Gastrocnemius medialis (tissue), 4 donors: ENCODE measurements at regions not wholly inside any gene's neighbourhood (a gene's known extent, or its start where the extent isn't known, plus 50 kb on each side); places are given as distances from the start of the nearest gene placed in this dataset.
"Not testable (repeated sequence)": the region's sequence is repeated elsewhere in the genome, so short reads cannot be mapped to it uniquely, and the experiment has no call there.

ENCODE experiments used
- ATAC-seq, 2 donors: fragments of 150-250 bp; one replicate each; pipeline ENCODE4 v1.9.1; 2016
- DNase-seq, 2 donors: peaks; one replicate each; pipeline ENCODE4 v3.0.0-alpha.2; 2019
- H3K27ac ChIP-seq, 4 donors: fragments of 200-600 bp; sonication (generic); 1 replicate in 1 of 4; 2 replicates in 3 of 4; pipeline ENCODE4 v1.5.1; 2016 to 2018; ENCODE audit warnings: mild to moderate bottlenecking in 2 of 4, moderate library complexity in 1 of 4
- H3K27me3 ChIP-seq, 3 donors: fragments of 200-600 bp; sonication (generic) in 2 of 3; 1 replicate in 1 of 3; 2 replicates in 2 of 3; pipeline versions ENCODE4 v1.5.1 to v1.6.0; 2016 to 2019; ENCODE audit warnings: mild to moderate bottlenecking in 1 of 3, moderate library complexity in 1 of 3
- H3K36me3 ChIP-seq, 2 donors: fragments of 200-600 bp; sonication (generic) in 1 of 2; one replicate each; pipeline ENCODE4 v1.5.1; 2017 to 2018
- H3K4me1 ChIP-seq, 2 donors: fragments of 200-600 bp; sonication (generic) in 1 of 2; one replicate each; pipeline ENCODE4 v1.5.1; 2016 to 2017; ENCODE audit warnings: mild to moderate bottlenecking in 2 of 2
- H3K4me3 ChIP-seq, 4 donors: fragments of 200-600 bp; sonication (generic) in 3 of 4; 1 replicate in 1 of 4; 2 replicates in 3 of 4; pipeline ENCODE4 v1.5.1; 2016 to 2019; ENCODE audit warnings: mild to moderate bottlenecking in 2 of 4
- H3K9me3 ChIP-seq, 3 donors: fragments of 200-600 bp; sonication (generic) in 2 of 3; 1 replicate in 1 of 3; 2 replicates in 2 of 3; pipeline ENCODE4 v1.5.1; 2016 to 2019
- POLR2A ChIP-seq, 2 donors: fragments of 450-650 bp; IDR thresholded peaks; one replicate each; pipeline ENCODE4 v1.6.1; 2017; ENCODE audit warnings: antibody characterized with exemption in 2 of 2, mild to moderate bottlenecking in 2 of 2, moderate library complexity in 2 of 2
- in situ Hi-C, 4 donors: fragments of 200-750 bp; cut with MboI; loops; one replicate each; pipeline versions ENCODE4 v1.15.0 to v1.8.0; 2017; ENCODE audit warnings: low sequenced_read_pairs in 4 of 4
- intact Hi-C: fragments of 100-400 bp; cut with DNase I; formaldehyde crosslinking; loops from one replicate; pipeline ENCODE4 v1.15.1; 2023; ENCODE audit warnings: low total_unique reads
- TF ChIP-seq, protein P1 (sequence below), 5 experiments: fragments of 450-650 bp in 3 of 5; fragments of 200-600 bp in 2 of 5; sonication (generic) in 2 of 5; IDR thresholded peaks in 4 of 5; conservative IDR thresholded peaks in 1 of 5; 1 replicate in 4 of 5; 2 replicates in 1 of 5; pipeline ENCODE4 v1.5.1; 2016 to 2019; ENCODE audit warnings: antibody characterized with exemption in 5 of 5, mild to moderate bottlenecking in 3 of 5, moderate library complexity in 3 of 5

DNA sequence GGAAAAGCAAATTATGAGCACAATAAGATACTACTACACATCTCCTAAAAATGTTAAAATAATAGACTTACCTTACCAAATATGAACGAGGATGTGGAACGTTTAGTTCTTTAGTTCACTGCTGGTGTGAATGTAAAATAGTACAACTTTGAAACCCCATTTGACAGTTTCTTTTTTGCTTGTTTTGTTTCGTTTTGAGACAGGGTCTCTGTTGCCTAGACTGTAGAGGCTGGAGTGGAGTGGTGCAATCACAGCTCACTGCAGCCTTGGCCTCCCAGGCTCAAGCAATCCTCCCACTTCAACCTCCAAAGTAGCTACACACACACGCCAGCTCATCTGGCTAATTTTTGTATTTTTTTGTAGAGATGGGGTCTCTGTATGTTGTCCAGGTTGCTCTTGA is 136.4 kb upstream of the FAR2 start:
- no peak overlapping the region for H3K4me3 ChIP-seq
- no peak for DNase-seq
- no peaks in the 10 kb centered on the region for H3K4me1 ChIP-seq
- no peak for ATAC-seq
- H3K27me3 ChIP-seq, result no peaks in the 10 kb centered on the region
- H3K36me3 ChIP-seq, result no peaks in the 10 kb centered on the region
- H3K27ac ChIP-seq, result no peak overlapping the region
- TF ChIP-seq POLR2A (IDR thresholded peaks at IDR 0.05), result no peak
- TF ChIP-seq, protein P1, sequence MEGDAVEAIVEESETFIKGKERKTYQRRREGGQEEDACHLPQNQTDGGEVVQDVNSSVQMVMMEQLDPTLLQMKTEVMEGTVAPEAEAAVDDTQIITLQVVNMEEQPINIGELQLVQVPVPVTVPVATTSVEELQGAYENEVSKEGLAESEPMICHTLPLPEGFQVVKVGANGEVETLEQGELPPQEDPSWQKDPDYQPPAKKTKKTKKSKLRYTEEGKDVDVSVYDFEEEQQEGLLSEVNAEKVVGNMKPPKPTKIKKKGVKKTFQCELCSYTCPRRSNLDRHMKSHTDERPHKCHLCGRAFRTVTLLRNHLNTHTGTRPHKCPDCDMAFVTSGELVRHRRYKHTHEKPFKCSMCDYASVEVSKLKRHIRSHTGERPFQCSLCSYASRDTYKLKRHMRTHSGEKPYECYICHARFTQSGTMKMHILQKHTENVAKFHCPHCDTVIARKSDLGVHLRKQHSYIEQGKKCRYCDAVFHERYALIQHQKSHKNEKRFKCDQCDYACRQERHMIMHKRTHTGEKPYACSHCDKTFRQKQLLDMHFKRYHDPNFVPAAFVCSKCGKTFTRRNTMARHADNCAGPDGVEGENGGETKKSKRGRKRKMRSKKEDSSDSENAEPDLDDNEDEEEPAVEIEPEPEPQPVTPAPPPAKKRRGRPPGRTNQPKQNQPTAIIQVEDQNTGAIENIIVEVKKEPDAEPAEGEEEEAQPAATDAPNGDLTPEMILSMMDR (IDR thresholded peaks at IDR 0.05 in 4 of 5, conservative IDR thresholded peaks at IDR 0.05 in 1 of 5), result no peak
- intact Hi-C loops, result no loop called here
- no peaks in the 10 kb centered on the region for H3K9me3 ChIP-seq
- in situ Hi-C loops, result no loop called here

DNA sequence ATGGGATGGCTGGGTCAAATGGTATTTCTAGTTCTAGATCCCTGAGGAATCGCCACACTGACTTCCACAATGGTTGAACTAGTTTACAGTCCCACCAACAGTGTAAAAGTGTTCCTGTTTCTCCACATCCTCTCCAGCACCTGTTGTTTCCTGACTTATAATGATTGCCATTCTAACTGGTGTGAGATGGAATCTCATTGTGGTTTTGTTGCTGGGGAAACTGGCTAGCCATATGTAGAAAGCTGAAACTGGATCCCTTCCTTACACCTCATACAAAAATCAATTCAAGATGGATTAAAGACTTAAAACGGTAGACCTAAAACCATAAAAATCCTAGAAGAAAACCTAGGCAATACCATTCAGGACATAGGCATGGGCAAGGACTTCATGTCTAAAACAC is 131.5 kb upstream of the FAR2 start:
- intact Hi-C loops, in situ Hi-C loops, ATAC-seq, H3K4me1 ChIP-seq, H3K27ac ChIP-seq, H3K36me3 ChIP-seq, H3K9me3 ChIP-seq, H3K4me3 ChIP-seq, DNase-seq, H3K27me3 ChIP-seq: not testable (repeated sequence)

DNA sequence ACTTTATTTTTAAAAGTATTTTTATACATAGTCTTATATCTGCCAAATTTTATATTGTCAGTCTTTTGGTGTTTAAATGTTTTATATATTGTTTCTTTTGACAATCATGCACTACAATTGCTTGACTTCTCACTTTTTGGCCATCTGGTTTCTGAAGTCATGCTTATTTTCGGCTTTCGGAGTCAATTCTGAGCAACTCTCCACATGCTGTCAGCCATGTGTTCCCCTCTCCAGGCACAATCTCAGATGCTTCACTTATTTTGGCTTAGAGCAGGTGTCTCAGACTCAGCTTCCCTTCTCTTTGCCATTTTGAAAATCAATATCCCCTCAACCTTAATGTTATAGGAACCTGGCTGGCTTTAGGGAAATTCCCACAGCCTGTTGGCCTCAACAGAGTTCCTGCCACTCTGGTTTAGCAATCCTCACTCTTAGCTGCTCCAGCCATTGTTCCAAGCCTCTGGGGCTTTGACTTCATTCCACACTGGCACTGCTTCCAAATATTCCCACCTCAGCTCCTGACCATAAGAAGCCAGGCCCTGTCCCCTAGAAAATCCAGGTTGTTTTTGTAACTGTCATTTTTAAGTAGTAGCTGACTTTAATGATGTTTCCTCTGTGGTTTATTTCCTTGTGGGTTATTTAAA is 125.5 kb upstream of the FAR2 start:
- in situ Hi-C loops, result no loop called here
- no peak for TF ChIP-seq POLR2A (IDR thresholded peaks at IDR 0.05)
- TF ChIP-seq, protein P1 (IDR thresholded peaks at IDR 0.05 in 4 of 5, conservative IDR thresholded peaks at IDR 0.05 in 1 of 5), result no peak
- Histone ChIP-seq H3K9me3 (no peaks in the 10 kb centered on the region), H3K36me3 (no peaks in the 10 kb centered on the region), H3K27ac (no peak overlapping the region), H3K4me3 (no peak overlapping the region), H3K4me1 (no peaks in the 10 kb centered on the region), H3K27me3 (no peaks in the 10 kb centered on the region)
- intact Hi-C loops, result no loop called here
- ATAC-seq, result no peak
- DNase-seq, result no peak

DNA sequence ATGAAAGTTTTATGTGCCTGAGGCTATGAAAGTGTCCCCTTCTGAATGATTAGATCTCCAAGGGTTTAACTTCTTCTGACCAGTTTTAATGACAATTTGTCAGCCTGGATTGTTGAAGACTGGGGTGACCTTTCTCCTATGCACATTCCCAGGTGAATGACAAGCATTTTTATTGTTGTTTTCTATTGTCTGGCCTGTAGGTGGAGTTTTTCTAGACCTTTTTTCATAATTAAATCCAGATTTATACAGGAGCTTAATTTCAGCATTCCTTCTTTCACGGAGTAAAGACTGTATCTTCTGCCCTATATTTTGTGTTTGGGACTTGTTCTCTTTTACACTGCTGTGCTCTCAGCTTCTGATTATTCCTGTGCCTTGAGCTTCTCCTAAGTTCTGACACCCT is 125.0 kb upstream of the FAR2 start:
- no peak for ATAC-seq
- in situ Hi-C loops, result no loop called here
- DNase-seq, result no peak
- Histone ChIP-seq H3K4me1 (no peaks in the 10 kb centered on the region), H3K27me3 (no peaks in the 10 kb centered on the region), H3K27ac (no peak overlapping the region), H3K4me3 (no peak overlapping the region), H3K9me3 (no peaks in the 10 kb centered on the region), H3K36me3 (no peaks in the 10 kb centered on the region)
- intact Hi-C loops, result no loop called here
- TF ChIP-seq POLR2A (IDR thresholded peaks at IDR 0.05), result no peak
- TF ChIP-seq, protein P1 (IDR thresholded peaks at IDR 0.05 in 4 of 5, conservative IDR thresholded peaks at IDR 0.05 in 1 of 5), result no peak

DNA sequence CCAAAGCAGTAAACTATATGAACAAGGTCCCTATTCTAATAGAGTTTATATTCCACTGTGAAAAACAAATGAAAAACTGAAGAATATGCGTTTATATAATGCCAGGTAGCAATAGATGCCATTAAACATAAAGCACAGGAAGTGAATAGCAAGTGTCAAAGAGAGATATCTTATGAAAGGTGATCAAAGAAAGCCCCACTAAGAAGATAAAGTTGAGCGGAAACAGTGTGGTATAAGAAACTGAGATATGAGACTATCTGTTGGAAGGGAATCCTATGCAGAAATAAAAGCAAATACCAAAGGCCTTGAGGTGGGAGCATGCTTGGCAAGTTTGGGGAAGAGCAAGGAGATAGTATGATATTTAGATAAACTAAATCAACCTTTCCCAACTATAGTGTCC is 123.1 kb upstream of the FAR2 start:
- intact Hi-C loops, result no loop called here
- Histone ChIP-seq H3K9me3 (no peaks in the 10 kb centered on the region), H3K27me3 (no peaks in the 10 kb centered on the region), H3K36me3 (no peaks in the 10 kb centered on the region), H3K27ac (no peak overlapping the region), H3K4me3 (no peak overlapping the region), H3K4me1 (no peaks in the 10 kb centered on the region)
- ATAC-seq, result no peak
- no peak for DNase-seq
- in situ Hi-C loops, result no loop called here
- TF ChIP-seq POLR2A (IDR thresholded peaks at IDR 0.05), result no peak
- TF ChIP-seq, protein P1 (IDR thresholded peaks at IDR 0.05 in 4 of 5, conservative IDR thresholded peaks at IDR 0.05 in 1 of 5), result no peak
